Transverse colon (tissue), 4 donors: ENCODE measurements at regions not wholly inside any gene's neighbourhood (a gene's known extent, or its start where the extent isn't known, plus 50 kb on each side); places are given as distances from the start of the nearest gene placed in this dataset.

Experiments used
- POLR2A ChIP-seq: fragments of 450-650 bp; IDR thresholded peaks from one replicate; pipeline ENCODE4 v1.6.1; 2016; ENCODE audit warnings: antibody characterized with exemption, mild to moderate bottlenecking, moderate library complexity
- POLR2AphosphoS5 ChIP-seq, 3 donors: sonication (generic); formaldehyde crosslinking; IDR thresholded peaks; one replicate each; pipeline ENCODE4 v1.6.1; 2016; ENCODE audit warnings: antibody characterized with exemption in 3 of 3
- TF ChIP-seq, protein P1 (sequence below), 5 experiments: fragments of 200-600 bp in 3 of 5; fragments of 450-650 bp in 2 of 5; sonication (generic) in 3 of 5; IDR thresholded peaks; 1 replicate in 2 of 5; 2 replicates in 3 of 5; pipeline ENCODE4 v1.5.1; 2016 to 2017; ENCODE audit warnings: antibody characterized with exemption in 5 of 5, inconsistent platforms in 3 of 5, mild to moderate bottlenecking in 2 of 5, moderate library complexity in 1 of 5

DNA sequence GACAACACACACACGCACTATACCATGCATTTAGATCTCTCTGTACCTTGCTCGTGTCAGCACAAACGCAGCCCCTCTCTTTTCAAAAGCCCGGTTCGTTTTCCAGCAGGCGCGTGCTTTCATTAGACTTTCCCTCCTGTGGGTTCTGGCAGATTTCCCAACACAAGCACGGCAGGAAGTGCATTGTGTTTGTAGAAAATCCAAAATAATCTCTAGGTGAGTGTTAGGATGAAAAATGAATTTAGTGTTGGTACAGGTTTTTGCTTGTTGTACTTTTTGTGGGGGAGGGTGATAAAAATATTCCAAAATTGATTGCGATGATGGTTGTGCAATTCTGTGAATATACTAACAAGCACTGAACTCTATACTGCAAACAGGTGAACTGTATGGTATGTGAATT lies 54.1 kb upstream of the POFUT2 start:
- no peak for TF ChIP-seq POLR2A
- TF ChIP-seq, protein P1, sequence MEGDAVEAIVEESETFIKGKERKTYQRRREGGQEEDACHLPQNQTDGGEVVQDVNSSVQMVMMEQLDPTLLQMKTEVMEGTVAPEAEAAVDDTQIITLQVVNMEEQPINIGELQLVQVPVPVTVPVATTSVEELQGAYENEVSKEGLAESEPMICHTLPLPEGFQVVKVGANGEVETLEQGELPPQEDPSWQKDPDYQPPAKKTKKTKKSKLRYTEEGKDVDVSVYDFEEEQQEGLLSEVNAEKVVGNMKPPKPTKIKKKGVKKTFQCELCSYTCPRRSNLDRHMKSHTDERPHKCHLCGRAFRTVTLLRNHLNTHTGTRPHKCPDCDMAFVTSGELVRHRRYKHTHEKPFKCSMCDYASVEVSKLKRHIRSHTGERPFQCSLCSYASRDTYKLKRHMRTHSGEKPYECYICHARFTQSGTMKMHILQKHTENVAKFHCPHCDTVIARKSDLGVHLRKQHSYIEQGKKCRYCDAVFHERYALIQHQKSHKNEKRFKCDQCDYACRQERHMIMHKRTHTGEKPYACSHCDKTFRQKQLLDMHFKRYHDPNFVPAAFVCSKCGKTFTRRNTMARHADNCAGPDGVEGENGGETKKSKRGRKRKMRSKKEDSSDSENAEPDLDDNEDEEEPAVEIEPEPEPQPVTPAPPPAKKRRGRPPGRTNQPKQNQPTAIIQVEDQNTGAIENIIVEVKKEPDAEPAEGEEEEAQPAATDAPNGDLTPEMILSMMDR (IDR thresholded peaks at IDR 0.05) = no peak
- no peak for TF ChIP-seq POLR2AphosphoS5 (IDR thresholded peaks at IDR 0.05)
